HG02885 (cell line): ENCODE measurements at regions not wholly inside any gene's neighbourhood (a gene's known extent, or its start where the extent isn't known, plus 50 kb on each side); places are given as distances from the start of the nearest gene placed in this dataset.
"Not testable (repeated sequence)": the region's sequence is repeated elsewhere in the genome, so short reads cannot be mapped to it uniquely, and the experiment has no call there.

Experiments
- ATAC-seq: cut with Tn5 transposase; IDR thresholded peaks from one replicate; pipeline ENCODE4 v1.9.1; 2021; ENCODE audit warnings: mild to moderate bottlenecking; ENCODE audit not compliant: unreplicated experiment, poor library complexity

- ATAC-seq = no peak
Measured at GRCh38 chr22:48828688-48829087, 999.0 kb downstream of the BRD1 start.

GRCh38 chr22:48827904-48828555, 999.6 kb downstream of the BRD1 start:
- ATAC-seq = no peak

- ATAC-seq = no peak
Measured at GRCh38 chr22:48827268-48827846, 1000.3 kb downstream of the BRD1 start.

- ATAC-seq = no peak
Measured at GRCh38 chr22:48826546-48826945, 1001.1 kb downstream of the BRD1 start.

- ATAC-seq = no peak
Measured at GRCh38 chr22:48825802-48826520, 1001.7 kb downstream of the BRD1 start.

- no peak for ATAC-seq
Measured at GRCh38 chr22:48824712-48825651, 1002.7 kb downstream of the BRD1 start.

- ATAC-seq = no peak
Measured at GRCh38 chr22:48823941-48824340, 1003.7 kb downstream of the BRD1 start.

GRCh38 chr22:48822278-48823233, 1005.1 kb downstream of the BRD1 start:
- ATAC-seq = no peak

GRCh38 chr22:48821727-48822126, 1005.9 kb downstream of the BRD1 start:
- ATAC-seq = no peak

- no peak for ATAC-seq
Measured at GRCh38 chr22:48821346-48821690, 1006.4 kb downstream of the BRD1 start.

GRCh38 chr22:48820481-48821345, 1007.0 kb downstream of the BRD1 start:
- no peak for ATAC-seq

- ATAC-seq = no peak
Measured at GRCh38 chr22:48819961-48820360, 1007.7 kb downstream of the BRD1 start.

GRCh38 chr22:48819232-48819631, 1008.4 kb downstream of the BRD1 start:
- ATAC-seq = no peak

GRCh38 chr22:48817491-48817890, 1010.2 kb downstream of the BRD1 start:
- not testable (repeated sequence) for ATAC-seq

- no peak for ATAC-seq
Measured at GRCh38 chr22:48811885-48812284, 1015.8 kb downstream of the BRD1 start.

GRCh38 chr22:48808038-48808960, 1019.4 kb downstream of the BRD1 start:
- no peak for ATAC-seq

GRCh38 chr22:48807155-48807554, 1020.5 kb downstream of the BRD1 start:
- ATAC-seq = no peak
